Gastroesophageal sphincter (tissue), 4 donors: ENCODE measurements at regions not wholly inside any gene's neighbourhood (a gene's known extent, or its start where the extent isn't known, plus 50 kb on each side); places are given as distances from the start of the nearest gene placed in this dataset.

ENCODE experiments used
- ATAC-seq: fragments of 150-250 bp; one replicate; pipeline ENCODE4 v1.9.1; 2016; ENCODE audit warnings: mild to moderate bottlenecking, moderate library complexity
- H3K27ac ChIP-seq, 4 donors: fragments of 200-600 bp; sonication (generic) in 3 of 4; 1 replicate in 3 of 4; 2 replicates in 1 of 4; pipeline ENCODE4 v1.5.1; 2016 to 2019
- H3K27me3 ChIP-seq: fragments of 200-600 bp; sonication (generic); one replicate; pipeline ENCODE4 v1.5.1; 2019
- H3K36me3 ChIP-seq, 2 donors: fragments of 200-600 bp; sonication (generic); one replicate each; pipeline ENCODE4 v1.5.1; 2019; ENCODE audit warnings: control low read depth in 1 of 2
- H3K4me1 ChIP-seq, 3 donors: fragments of 200-600 bp; sonication (generic); 1 replicate in 2 of 3; 2 replicates in 1 of 3; pipeline ENCODE4 v1.5.1; 2016 to 2019; ENCODE audit warnings: control low read depth in 2 of 3
- H3K4me3 ChIP-seq, 2 donors: fragments of 200-600 bp; sonication (generic); one replicate each; pipeline ENCODE4 v1.5.1; 2019; ENCODE audit warnings: mild to moderate bottlenecking in 1 of 2, moderate library complexity in 1 of 2
- H3K9me3 ChIP-seq, 3 donors: fragments of 200-600 bp; sonication (generic); one replicate each; pipeline ENCODE4 v1.5.1; 2017 to 2019; ENCODE audit warnings: control low read depth in 2 of 3
- EP300 ChIP-seq: sonication (generic); formaldehyde crosslinking; IDR thresholded peaks from one replicate; pipeline ENCODE4 v1.6.1; 2017; ENCODE audit warnings: antibody characterized with exemption, mild to moderate bottlenecking
- POLR2A ChIP-seq, 2 donors: fragments of 450-650 bp; IDR thresholded peaks; one replicate each; pipeline ENCODE4 v1.6.1; 2017; ENCODE audit warnings: antibody characterized with exemption in 2 of 2, mild to moderate bottlenecking in 2 of 2, moderate library complexity in 1 of 2
- POLR2AphosphoS5 ChIP-seq: sonication (generic); formaldehyde crosslinking; IDR thresholded peaks from one replicate; pipeline ENCODE4 v1.6.1; 2017; ENCODE audit warnings: antibody characterized with exemption
- WGBS, 2 donors: methylation state at CpG; one replicate each; pipeline ENCODE4 v1.1.5; 2018; ENCODE audit warnings: low coverage in 1 of 2; 5-methylcytosine and 5-hydroxymethylcytosine counted together
- TF ChIP-seq, protein P1 (sequence below), 4 experiments: fragments of 200-600 bp in 2 of 4; fragments of 450-650 bp in 2 of 4; sonication (generic) in 1 of 4; IDR thresholded peaks; one replicate each; pipeline ENCODE4 v1.5.1; 2017 to 2019; ENCODE audit warnings: antibody characterized with exemption in 4 of 4, mild to moderate bottlenecking in 2 of 4, moderate library complexity in 2 of 4

DNA sequence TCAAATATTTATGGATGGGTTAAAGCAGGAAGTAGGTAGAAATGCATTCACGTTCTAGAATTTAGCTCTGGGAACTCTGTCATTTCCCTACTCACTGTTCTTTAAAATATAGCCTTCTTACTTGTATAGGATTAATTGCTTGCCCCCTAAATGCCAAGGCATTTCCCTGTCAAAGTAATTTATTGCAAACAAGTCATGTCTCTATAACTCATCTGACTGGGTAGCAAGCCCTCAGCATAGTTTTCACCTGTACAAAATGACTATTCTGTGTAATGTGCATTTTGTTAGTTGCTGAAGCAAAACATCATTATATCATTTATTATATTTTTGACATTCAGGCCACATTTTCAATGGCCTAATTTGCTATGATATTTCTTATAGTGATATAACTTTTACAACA is 1308.2 kb upstream of the EPHA6 start:
- Histone ChIP-seq H3K4me1 (no peaks in the 10 kb centered on the region), H3K36me3 (no peaks in the 10 kb centered on the region), H3K9me3 (no peaks in the 10 kb centered on the region), H3K27me3 (no peaks in the 10 kb centered on the region), H3K4me3 (no peak overlapping the region), H3K27ac (no peak overlapping the region)
- no peak for TF ChIP-seq POLR2AphosphoS5
- TF ChIP-seq POLR2A (IDR thresholded peaks at IDR 0.05), result no peak
- TF ChIP-seq EP300, result no peak
- TF ChIP-seq, protein P1, sequence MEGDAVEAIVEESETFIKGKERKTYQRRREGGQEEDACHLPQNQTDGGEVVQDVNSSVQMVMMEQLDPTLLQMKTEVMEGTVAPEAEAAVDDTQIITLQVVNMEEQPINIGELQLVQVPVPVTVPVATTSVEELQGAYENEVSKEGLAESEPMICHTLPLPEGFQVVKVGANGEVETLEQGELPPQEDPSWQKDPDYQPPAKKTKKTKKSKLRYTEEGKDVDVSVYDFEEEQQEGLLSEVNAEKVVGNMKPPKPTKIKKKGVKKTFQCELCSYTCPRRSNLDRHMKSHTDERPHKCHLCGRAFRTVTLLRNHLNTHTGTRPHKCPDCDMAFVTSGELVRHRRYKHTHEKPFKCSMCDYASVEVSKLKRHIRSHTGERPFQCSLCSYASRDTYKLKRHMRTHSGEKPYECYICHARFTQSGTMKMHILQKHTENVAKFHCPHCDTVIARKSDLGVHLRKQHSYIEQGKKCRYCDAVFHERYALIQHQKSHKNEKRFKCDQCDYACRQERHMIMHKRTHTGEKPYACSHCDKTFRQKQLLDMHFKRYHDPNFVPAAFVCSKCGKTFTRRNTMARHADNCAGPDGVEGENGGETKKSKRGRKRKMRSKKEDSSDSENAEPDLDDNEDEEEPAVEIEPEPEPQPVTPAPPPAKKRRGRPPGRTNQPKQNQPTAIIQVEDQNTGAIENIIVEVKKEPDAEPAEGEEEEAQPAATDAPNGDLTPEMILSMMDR (IDR thresholded peaks at IDR 0.05), result no peak
- ATAC-seq, result no peak
- 16 to 56% methylated on average over 1 of the region's 1 CpG for WGBS, 2 donors

DNA sequence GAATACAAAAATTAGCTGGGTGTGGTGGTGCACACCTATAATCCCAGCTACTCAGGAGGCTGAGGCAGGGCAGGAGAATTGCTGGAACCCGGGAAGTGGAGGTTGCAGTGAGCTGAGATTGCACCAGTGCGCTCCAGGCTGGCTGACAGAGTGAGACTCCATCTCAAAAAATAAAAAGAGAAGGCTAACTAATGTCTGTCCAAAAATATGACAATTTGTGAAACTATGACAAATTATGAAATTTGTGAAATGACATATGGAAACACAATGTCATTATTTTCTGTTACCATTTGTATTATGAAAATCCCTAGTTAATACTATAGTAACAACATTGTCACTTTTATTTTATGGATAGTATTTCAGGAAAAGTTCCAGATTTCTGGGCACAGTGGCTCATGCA is 1306.3 kb upstream of the EPHA6 start:
- 87 to 94% methylated on average over 2 of the region's 2 CpGs for WGBS, 2 donors
- no peak overlapping the region for H3K4me3 ChIP-seq

DNA sequence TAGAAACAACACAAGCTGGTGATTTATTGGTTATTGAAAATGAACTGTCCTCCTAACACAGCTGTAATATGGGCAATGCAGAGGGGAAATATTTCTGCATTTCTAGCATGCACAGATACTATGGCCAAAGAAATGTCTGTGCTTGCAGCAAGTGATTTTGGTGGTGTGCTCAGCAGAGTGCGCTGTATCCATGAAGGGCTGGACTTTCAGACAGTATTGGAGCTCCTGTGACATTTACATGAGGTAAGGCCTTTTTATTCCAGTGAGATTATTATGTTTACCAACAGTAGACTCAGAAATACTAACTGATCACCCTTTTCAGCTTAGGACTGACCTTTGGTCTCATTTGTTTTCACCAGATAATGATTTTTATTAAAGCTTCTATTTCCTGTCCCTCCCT is 1302.6 kb upstream of the EPHA6 start:
- TF ChIP-seq POLR2A (IDR thresholded peaks at IDR 0.05) (no peak), POLR2AphosphoS5 (no peak), EP300 (no peak)
- TF ChIP-seq, protein P1 (IDR thresholded peaks at IDR 0.05), result no peak
- no peaks in the 10 kb centered on the region for H3K27me3 ChIP-seq
- no peaks in the 10 kb centered on the region for H3K4me1 ChIP-seq
- no peak for ATAC-seq
- H3K36me3 ChIP-seq, result no peaks in the 10 kb centered on the region
- no peaks in the 10 kb centered on the region for H3K9me3 ChIP-seq
- H3K27ac ChIP-seq, result no peak overlapping the region
- 100% methylated on average over 1 of the region's 1 CpG; no CpG with 5 or more reads in 1 of the 2 donors for WGBS, 2 donors
- H3K4me3 ChIP-seq, result no peak overlapping the region

More for the DNA sequence above, 1306.3 kb upstream of the EPHA6 start:
- no peak for ATAC-seq
- Histone ChIP-seq H3K36me3 (no peaks in the 10 kb centered on the region), H3K4me1 (no peaks in the 10 kb centered on the region), H3K27me3 (no peaks in the 10 kb centered on the region), H3K9me3 (no peaks in the 10 kb centered on the region), H3K27ac (no peak overlapping the region)
- TF ChIP-seq POLR2A (IDR thresholded peaks at IDR 0.05), result no peak
- TF ChIP-seq EP300, result no peak
- TF ChIP-seq, protein P1 (IDR thresholded peaks at IDR 0.05), result no peak
- TF ChIP-seq POLR2AphosphoS5, result no peak

DNA sequence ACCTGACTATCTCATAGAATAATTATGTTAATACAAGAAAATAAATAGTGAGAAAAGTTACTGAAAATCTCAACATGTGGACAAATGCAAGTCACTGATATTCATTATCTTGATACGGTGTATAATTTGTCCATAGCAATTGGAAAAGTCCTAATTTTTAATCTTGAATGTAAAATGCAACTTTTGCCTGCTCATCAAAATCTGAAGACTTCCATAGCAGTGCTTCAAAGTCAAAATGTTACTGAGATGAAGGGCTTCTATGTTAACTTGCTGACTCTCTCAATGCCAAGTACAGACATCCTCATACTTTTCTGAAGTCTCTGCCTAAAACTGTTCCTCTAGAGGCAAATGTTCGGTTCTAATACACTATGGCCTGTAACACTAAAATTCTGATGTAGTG is 1300.1 kb upstream of the EPHA6 start:
- no peak for ATAC-seq
- H3K36me3 ChIP-seq, result no peaks in the 10 kb centered on the region
- TF ChIP-seq, protein P1 (IDR thresholded peaks at IDR 0.05), result no peak
- TF ChIP-seq EP300 (no peak), POLR2AphosphoS5 (no peak)
- WGBS, 2 donors, result 88 to 94% methylated on average over 2 of the region's 2 CpGs
- no peaks in the 10 kb centered on the region for H3K27me3 ChIP-seq
- H3K4me1 ChIP-seq, result no peaks in the 10 kb centered on the region
- H3K9me3 ChIP-seq, result no peaks in the 10 kb centered on the region
- H3K4me3 ChIP-seq, result no peak overlapping the region
- no peak overlapping the region for H3K27ac ChIP-seq

DNA sequence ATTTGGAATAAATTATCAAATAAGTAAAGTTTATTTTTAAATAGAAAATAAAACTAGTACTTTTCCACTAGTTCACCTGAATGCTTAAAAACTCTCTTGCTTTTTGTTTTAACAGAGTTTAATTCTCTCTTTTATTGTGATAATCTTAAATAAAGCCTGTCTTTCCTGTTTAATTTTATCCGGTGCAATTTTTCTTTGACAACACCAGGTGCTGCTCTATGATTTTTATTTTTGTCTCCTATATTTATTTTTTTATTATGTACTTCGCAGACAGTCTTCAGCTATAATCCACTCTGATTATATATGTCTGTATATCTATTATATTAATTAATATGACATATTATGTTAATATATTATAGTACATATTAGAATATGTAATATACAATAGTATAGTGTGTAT is 1293.0 kb upstream of the EPHA6 start:
- Histone ChIP-seq H3K4me1 (no peaks in the 10 kb centered on the region), H3K27ac (no peak overlapping the region), H3K9me3 (no peaks in the 10 kb centered on the region), H3K27me3 (no peaks in the 10 kb centered on the region), H3K4me3 (no peak overlapping the region), H3K36me3 (no peaks in the 10 kb centered on the region)
- no peak for TF ChIP-seq EP300
- TF ChIP-seq POLR2A (IDR thresholded peaks at IDR 0.05), result no peak
- TF ChIP-seq, protein P1 (IDR thresholded peaks at IDR 0.05), result no peak
- TF ChIP-seq POLR2AphosphoS5, result no peak
- 75 to 93% methylated on average over 2 of the region's 2 CpGs for WGBS, 2 donors
- no peak for ATAC-seq
